ENCODE measurements at regions not wholly inside any gene's neighbourhood (a gene's known extent, or its start where the extent isn't known, plus 50 kb on each side); places are given as distances from the start of the nearest gene placed in this dataset.
A peak's percentile ranks its signal among the peaks of the same experiment; 100 is the strongest.
"Not testable (repeated sequence)": the region's sequence is repeated elsewhere in the genome, so short reads cannot be mapped to it uniquely, and the experiment has no call there.

GRCh38 chr2:87438780-87439454 is 309.0 kb upstream of the PLGLB2 start:
- DNase-seq, result not testable (repeated sequence)

GRCh38 chr2:87439617-87440204 is 308.2 kb upstream of the PLGLB2 start:
- H4K20me1 ChIP-seq (ENCODE audit: insufficient read depth, low read length); H3K9ac ChIP-seq (ENCODE audit: low read length); H3K9me2 ChIP-seq (replicated peaks; ENCODE audit: insufficient read depth, low read length); H3K4me3 ChIP-seq (ENCODE audit: low read length); H3K4me1 ChIP-seq (ENCODE audit: low read length); H3K27me3 ChIP-seq (replicated peaks; ENCODE audit: insufficient read depth, low read length); H3K27ac ChIP-seq (ENCODE audit: low read length); H2AFZ ChIP-seq (ENCODE audit: low read length); H3K79me2 ChIP-seq (ENCODE audit: low read length); H3K36me3 ChIP-seq (replicated peaks; ENCODE audit: insufficient read depth, low read length); DNase-seq; H3F3A ChIP-seq (ENCODE audit: insufficient read depth, low read length); H3K9me3 ChIP-seq (replicated peaks; ENCODE audit: insufficient read depth, low read length); H3K4me2 ChIP-seq (ENCODE audit: low read depth, low read length): not testable (repeated sequence)

More at GRCh38 chr2:87438780-87439454, 309.0 kb upstream of the PLGLB2 start:
- not testable (repeated sequence) for H3K27ac ChIP-seq (ENCODE audit: low read length); H3F3A ChIP-seq (ENCODE audit: insufficient read depth, low read length); H4K20me1 ChIP-seq (ENCODE audit: insufficient read depth, low read length); H3K9ac ChIP-seq (ENCODE audit: low read length); H3K4me1 ChIP-seq (ENCODE audit: low read length); H2AFZ ChIP-seq (ENCODE audit: low read length); H3K9me2 ChIP-seq (replicated peaks; ENCODE audit: insufficient read depth, low read length); H3K79me2 ChIP-seq (ENCODE audit: low read length); H3K4me3 ChIP-seq (ENCODE audit: low read length); H3K4me2 ChIP-seq (ENCODE audit: low read depth, low read length); H3K9me3 ChIP-seq (replicated peaks; ENCODE audit: insufficient read depth, low read length); H3K36me3 ChIP-seq (replicated peaks; ENCODE audit: insufficient read depth, low read length); H3K27me3 ChIP-seq (replicated peaks; ENCODE audit: insufficient read depth, low read length)

GRCh38 chr2:87440650-87441049 is 307.2 kb upstream of the PLGLB2 start:
- H3K4me2 ChIP-seq (ENCODE audit: low read depth, low read length); H3K36me3 ChIP-seq (replicated peaks; ENCODE audit: insufficient read depth, low read length); H3K9me3 ChIP-seq (replicated peaks; ENCODE audit: insufficient read depth, low read length); H3K9ac ChIP-seq (ENCODE audit: low read length); DNase-seq; H3F3A ChIP-seq (ENCODE audit: insufficient read depth, low read length); H4K20me1 ChIP-seq (ENCODE audit: insufficient read depth, low read length); H3K9me2 ChIP-seq (replicated peaks; ENCODE audit: insufficient read depth, low read length); H3K4me3 ChIP-seq (ENCODE audit: low read length); H3K27ac ChIP-seq (ENCODE audit: low read length); H3K27me3 ChIP-seq (replicated peaks; ENCODE audit: insufficient read depth, low read length); H3K79me2 ChIP-seq (ENCODE audit: low read length); H2AFZ ChIP-seq (ENCODE audit: low read length); H3K4me1 ChIP-seq (ENCODE audit: low read length): not testable (repeated sequence)

GRCh38 chr2:87441375-87441774 is 306.5 kb upstream of the PLGLB2 start:
- H3K79me2 ChIP-seq (ENCODE audit: low read length); H2AFZ ChIP-seq (ENCODE audit: low read length); H3K9me2 ChIP-seq (replicated peaks; ENCODE audit: insufficient read depth, low read length); H3K36me3 ChIP-seq (replicated peaks; ENCODE audit: insufficient read depth, low read length); H3K9me3 ChIP-seq (replicated peaks; ENCODE audit: insufficient read depth, low read length); H3K27ac ChIP-seq (ENCODE audit: low read length); H3K9ac ChIP-seq (ENCODE audit: low read length); H4K20me1 ChIP-seq (ENCODE audit: insufficient read depth, low read length); H3F3A ChIP-seq (ENCODE audit: insufficient read depth, low read length); H3K4me3 ChIP-seq (ENCODE audit: low read length); DNase-seq; H3K4me2 ChIP-seq (ENCODE audit: low read depth, low read length); H3K27me3 ChIP-seq (replicated peaks; ENCODE audit: insufficient read depth, low read length); H3K4me1 ChIP-seq (ENCODE audit: low read length): not testable (repeated sequence)

- H3K36me3 ChIP-seq (replicated peaks; ENCODE audit: insufficient read depth, low read length); H3K9me2 ChIP-seq (replicated peaks; ENCODE audit: insufficient read depth, low read length); H3K79me2 ChIP-seq (ENCODE audit: low read length); H3K27me3 ChIP-seq (replicated peaks; ENCODE audit: insufficient read depth, low read length); H3K9me3 ChIP-seq (replicated peaks; ENCODE audit: insufficient read depth, low read length); H4K20me1 ChIP-seq (ENCODE audit: insufficient read depth, low read length); H3K4me3 ChIP-seq (ENCODE audit: low read length); H3K9ac ChIP-seq (ENCODE audit: low read length); H3F3A ChIP-seq (ENCODE audit: insufficient read depth, low read length); H3K4me1 ChIP-seq (ENCODE audit: low read length): not testable (repeated sequence)
- DNase-seq, result peak; percentile 31
- H3K27ac ChIP-seq (ENCODE audit: low read length), result peak overlapping the region; percentile 49; the same call in 1 of the 2 replicates
- H2AFZ ChIP-seq (ENCODE audit: low read length), result peak overlapping the region; percentile 48; the same call in 1 of the 2 replicates
- peak overlapping the region; percentile 34; the same call in 1 of the 2 replicates for H3K4me2 ChIP-seq (ENCODE audit: low read depth, low read length)
These were observed 304.8 kb upstream of the PLGLB2 start for GRCh38 chr2:87442983-87443577.

GRCh38 chr2:87444951-87445350 is 302.9 kb upstream of the PLGLB2 start:
- H3F3A ChIP-seq (ENCODE audit: insufficient read depth, low read length); H3K27ac ChIP-seq (ENCODE audit: low read length); H3K4me1 ChIP-seq (ENCODE audit: low read length); H3K9ac ChIP-seq (ENCODE audit: low read length); H3K9me2 ChIP-seq (replicated peaks; ENCODE audit: insufficient read depth, low read length); H3K27me3 ChIP-seq (replicated peaks; ENCODE audit: insufficient read depth, low read length); H4K20me1 ChIP-seq (ENCODE audit: insufficient read depth, low read length); H3K9me3 ChIP-seq (replicated peaks; ENCODE audit: insufficient read depth, low read length); H3K4me3 ChIP-seq (ENCODE audit: low read length); H3K4me2 ChIP-seq (ENCODE audit: low read depth, low read length); H3K79me2 ChIP-seq (ENCODE audit: low read length); H2AFZ ChIP-seq (ENCODE audit: low read length); H3K36me3 ChIP-seq (replicated peaks; ENCODE audit: insufficient read depth, low read length); DNase-seq: not testable (repeated sequence)

- not testable (repeated sequence) for DNase-seq
These were observed 302.1 kb upstream of the PLGLB2 start for GRCh38 chr2:87445613-87446312.

More at GRCh38 chr2:87445613-87446312, 302.1 kb upstream of the PLGLB2 start:
- not testable (repeated sequence) for H3K4me2 ChIP-seq (ENCODE audit: low read depth, low read length); H3K27me3 ChIP-seq (replicated peaks; ENCODE audit: insufficient read depth, low read length); H3F3A ChIP-seq (ENCODE audit: insufficient read depth, low read length); H3K9me2 ChIP-seq (replicated peaks; ENCODE audit: insufficient read depth, low read length); H3K4me3 ChIP-seq (ENCODE audit: low read length); H3K9ac ChIP-seq (ENCODE audit: low read length); H3K79me2 ChIP-seq (ENCODE audit: low read length); H3K4me1 ChIP-seq (ENCODE audit: low read length); H4K20me1 ChIP-seq (ENCODE audit: insufficient read depth, low read length); H3K27ac ChIP-seq (ENCODE audit: low read length); H3K36me3 ChIP-seq (replicated peaks; ENCODE audit: insufficient read depth, low read length); H2AFZ ChIP-seq (ENCODE audit: low read length); H3K9me3 ChIP-seq (replicated peaks; ENCODE audit: insufficient read depth, low read length)

Measured in MM.1S (cell line).